ENCODE measurements at regions not wholly inside any gene's neighbourhood (a gene's known extent, or its start where the extent isn't known, plus 50 kb on each side); places are given as distances from the start of the nearest gene placed in this dataset.

- no peak overlapping the region for H3K27ac ChIP-seq
- H3K36me3 ChIP-seq (ENCODE audit: insufficient read depth), result no peaks in the 10 kb centered on the region
- H3K4me2 ChIP-seq, result no peak overlapping the region
- no peak overlapping the region for H3K9ac ChIP-seq
- no peak overlapping the region for H2AFZ ChIP-seq (ENCODE audit: low read depth)
- no peak overlapping the region for H3K4me3 ChIP-seq (IDR thresholded peaks at IDR 0.05; ENCODE audit: insufficient read depth, low read depth, low read length)
- H3K79me2 ChIP-seq (ENCODE audit: insufficient read depth, low read depth), result no peaks in the 10 kb centered on the region
- H3K27me3 ChIP-seq (ENCODE audit: insufficient read depth, low read depth), result no peaks in the 10 kb centered on the region
- no peaks in the 10 kb centered on the region for H3K4me1 ChIP-seq (ENCODE audit: low read depth, poor library complexity, severe bottlenecking)
- TF ChIP-seq, protein P1, sequence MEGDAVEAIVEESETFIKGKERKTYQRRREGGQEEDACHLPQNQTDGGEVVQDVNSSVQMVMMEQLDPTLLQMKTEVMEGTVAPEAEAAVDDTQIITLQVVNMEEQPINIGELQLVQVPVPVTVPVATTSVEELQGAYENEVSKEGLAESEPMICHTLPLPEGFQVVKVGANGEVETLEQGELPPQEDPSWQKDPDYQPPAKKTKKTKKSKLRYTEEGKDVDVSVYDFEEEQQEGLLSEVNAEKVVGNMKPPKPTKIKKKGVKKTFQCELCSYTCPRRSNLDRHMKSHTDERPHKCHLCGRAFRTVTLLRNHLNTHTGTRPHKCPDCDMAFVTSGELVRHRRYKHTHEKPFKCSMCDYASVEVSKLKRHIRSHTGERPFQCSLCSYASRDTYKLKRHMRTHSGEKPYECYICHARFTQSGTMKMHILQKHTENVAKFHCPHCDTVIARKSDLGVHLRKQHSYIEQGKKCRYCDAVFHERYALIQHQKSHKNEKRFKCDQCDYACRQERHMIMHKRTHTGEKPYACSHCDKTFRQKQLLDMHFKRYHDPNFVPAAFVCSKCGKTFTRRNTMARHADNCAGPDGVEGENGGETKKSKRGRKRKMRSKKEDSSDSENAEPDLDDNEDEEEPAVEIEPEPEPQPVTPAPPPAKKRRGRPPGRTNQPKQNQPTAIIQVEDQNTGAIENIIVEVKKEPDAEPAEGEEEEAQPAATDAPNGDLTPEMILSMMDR (conservative IDR thresholded peaks at IDR 0.05; ENCODE audit: low read depth, low read length), result no peak
- no peaks in the 10 kb centered on the region for H4K20me1 ChIP-seq (ENCODE audit: insufficient read depth)
These were observed 130.0 kb downstream of the CYB561 start for GRCh38 chr17:63316100-63316499.

GRCh38 chr17:63317166-63317840 is 128.8 kb downstream of the CYB561 start:
- Histone ChIP-seq H3K4me3 (IDR thresholded peaks at IDR 0.05; ENCODE audit: insufficient read depth, low read depth, low read length) (no peak overlapping the region), H3K27ac (no peak overlapping the region), H3K4me2 (no peak overlapping the region), H3K79me2 (ENCODE audit: insufficient read depth, low read depth) (no peaks in the 10 kb centered on the region), H4K20me1 (ENCODE audit: insufficient read depth) (no peaks in the 10 kb centered on the region), H2AFZ (ENCODE audit: low read depth) (no peak overlapping the region), H3K4me1 (ENCODE audit: low read depth, poor library complexity, severe bottlenecking) (no peaks in the 10 kb centered on the region), H3K27me3 (ENCODE audit: insufficient read depth, low read depth) (no peaks in the 10 kb centered on the region), H3K36me3 (ENCODE audit: insufficient read depth) (no peaks in the 10 kb centered on the region), H3K9ac (no peak overlapping the region)
- TF ChIP-seq, protein P1 (conservative IDR thresholded peaks at IDR 0.05; ENCODE audit: low read depth, low read length), result no peak

DNA sequence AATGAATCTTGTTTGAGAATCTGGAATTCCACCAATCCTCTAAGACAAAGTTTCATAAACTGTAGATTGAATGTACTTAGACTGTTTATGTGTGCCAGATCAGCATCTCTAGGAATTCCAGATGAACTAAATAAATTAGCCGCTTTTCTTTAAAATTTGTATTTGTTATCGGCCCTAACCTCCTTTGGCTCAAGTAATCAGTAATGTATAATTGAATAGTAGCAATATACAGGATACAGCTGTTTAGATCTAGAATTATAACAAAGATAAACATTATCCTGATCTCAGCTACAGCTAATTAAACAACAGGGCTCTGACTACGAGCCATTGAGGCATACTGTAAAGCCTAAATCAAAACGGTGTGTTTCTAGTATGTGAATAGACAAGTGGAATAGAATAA is 120.3 kb downstream of the CYB561 start:
- Histone ChIP-seq H3K9ac (no peak overlapping the region), H3K36me3 (ENCODE audit: insufficient read depth) (no peaks in the 10 kb centered on the region), H3K27me3 (ENCODE audit: insufficient read depth, low read depth) (no peaks in the 10 kb centered on the region), H3K4me3 (IDR thresholded peaks at IDR 0.05; ENCODE audit: insufficient read depth, low read depth, low read length) (no peak overlapping the region), H2AFZ (ENCODE audit: low read depth) (no peak overlapping the region), H3K27ac (no peak overlapping the region), H3K79me2 (ENCODE audit: insufficient read depth, low read depth) (no peaks in the 10 kb centered on the region), H4K20me1 (ENCODE audit: insufficient read depth) (no peaks in the 10 kb centered on the region), H3K4me1 (ENCODE audit: low read depth, poor library complexity, severe bottlenecking) (peaks cover 13% of the 10 kb centered on the region), H3K4me2 (no peak overlapping the region)
- TF ChIP-seq, protein P1 (conservative IDR thresholded peaks at IDR 0.05; ENCODE audit: low read depth, low read length), result no peak

- no peak overlapping the region; the same call in 1 of the 2 replicates for H3K27ac ChIP-seq
- H3K4me2 ChIP-seq, result peak overlapping the region; percentile 17; the same call in 1 of the 2 replicates
- H3K36me3 ChIP-seq (ENCODE audit: insufficient read depth), result no peaks in the 10 kb centered on the region
- no peak overlapping the region for H3K9ac ChIP-seq
- H3K4me3 ChIP-seq (IDR thresholded peaks at IDR 0.05; ENCODE audit: insufficient read depth, low read depth, low read length), result no peak overlapping the region
- H3K79me2 ChIP-seq (ENCODE audit: insufficient read depth, low read depth), result no peaks in the 10 kb centered on the region
- H3K4me1 ChIP-seq (ENCODE audit: low read depth, poor library complexity, severe bottlenecking), result peaks cover 13% of the 10 kb centered on the region
- H4K20me1 ChIP-seq (ENCODE audit: insufficient read depth), result no peaks in the 10 kb centered on the region
- TF ChIP-seq, protein P1 (conservative IDR thresholded peaks at IDR 0.05; ENCODE audit: low read depth, low read length), result no peak
- no peaks in the 10 kb centered on the region for H3K27me3 ChIP-seq (ENCODE audit: insufficient read depth, low read depth)
- H2AFZ ChIP-seq (ENCODE audit: low read depth), result no peak overlapping the region
These were observed 116.2 kb downstream of the CYB561 start for GRCh38 chr17:63329876-63330275.

Measured in KMS-11 (cell line).